PC-3 (cell line): ENCODE measurements at regions not wholly inside any gene's neighbourhood (a gene's known extent, or its start where the extent isn't known, plus 50 kb on each side); places are given as distances from the start of the nearest gene placed in this dataset.

Source experiments
- ATAC-seq: fragments of 200-7000 bp; cut with Tn5 transposase; 2 replicates; pipeline ENCODE4 v1.9.1; 2020; ENCODE audit warnings: mild to moderate bottlenecking, moderate library complexity
- BruUV-seq: library from RNA; stranded (reverse); fragments of 400-500 nt; replicated peaks from 2 replicates; lab custom pipeline; 2021; lab: Mats Ljungman, UMichigan
- CTCF ChIA-PET: fragments of 300-600 bp; sonication (Branson Sonifier 250); formaldehyde crosslinking; loops from one replicate; lab custom pipeline; 2022; ENCODE audit warnings: antibody characterized with exemption; lab: Charles Lee
- POLR2A ChIA-PET: fragments of 300-600 bp; sonication (Branson Sonifier 250); formaldehyde crosslinking; loops from one replicate; lab custom pipeline; 2022; ENCODE audit warnings: antibody characterized with exemption; ENCODE audit not compliant: unreplicated experiment; lab: Charles Lee
- DNase-seq: peaks from one replicate; pipeline ENCODE4 v3.0.0-alpha.2; 2015
- H2AFZ ChIP-seq: fragments of 300-600 bp; sonication (generic); 2 replicates; pipeline ENCODE4 v1.6.0; 2016; ENCODE audit warnings: antibody characterized with exemption, low read length
- H3F3A ChIP-seq: fragments of 300-600 bp; sonication (generic); one replicate; pipeline ENCODE4 v1.6.0; 2017; ENCODE audit warnings: antibody characterized with exemption, low read length, control low read depth, mild to moderate bottlenecking; ENCODE audit not compliant: unreplicated experiment
- H3K27ac ChIP-seq: fragments of 300-600 bp; sonication (generic); 2 replicates; pipeline ENCODE4 v1.5.1; 2016; ENCODE audit warnings: mild to moderate bottlenecking, low read length
- H3K27me3 ChIP-seq: fragments of 300-600 bp; sonication (generic); 2 replicates; pipeline ENCODE4 v1.6.1; 2016; ENCODE audit warnings: low read length, mixed read lengths
- H3K36me3 ChIP-seq: fragments of 300-600 bp; sonication (generic); 2 replicates; pipeline ENCODE4 v1.6.1; 2016; ENCODE audit warnings: low read depth, mixed run types, low read length, mixed read lengths
- H3K4me1 ChIP-seq: fragments of 300-600 bp; sonication (generic); 2 replicates; pipeline ENCODE4 v1.5.1; 2016; ENCODE audit warnings: low read length; ENCODE audit not compliant: insufficient read depth
- H3K4me2 ChIP-seq: fragments of 300-600 bp; sonication (generic); 2 replicates; pipeline ENCODE4 v1.6.0; 2016; ENCODE audit warnings: low read length
- H3K4me3 ChIP-seq: fragments of 300-600 bp; sonication (generic); 2 replicates; pipeline ENCODE4 v1.5.1; 2016; ENCODE audit warnings: mild to moderate bottlenecking, low read length, mixed read lengths
- H3K79me2 ChIP-seq: fragments of 300-600 bp; sonication (generic); 2 replicates; pipeline ENCODE4 v1.6.1; 2017; ENCODE audit warnings: low read length, mixed read lengths
- H3K9ac ChIP-seq: fragments of 300-600 bp; sonication (generic); 2 replicates; pipeline ENCODE4 v1.6.0; 2016; ENCODE audit warnings: mild to moderate bottlenecking, low read length
- H3K9me2 ChIP-seq: fragments of 300-600 bp; sonication (generic); replicated peaks from 2 replicates; pipeline ENCODE4 v1.6.1; 2016; ENCODE audit warnings: mixed run types, low read length, mixed read lengths
- H3K9me3 ChIP-seq: fragments of 300-600 bp; sonication (generic); 2 replicates; pipeline ENCODE4 v1.6.1; 2016; ENCODE audit warnings: low read length, mixed read lengths
- H4K20me1 ChIP-seq: fragments of 300-600 bp; sonication (generic); 2 replicates; pipeline ENCODE4 v1.6.1; 2016; ENCODE audit warnings: low read length, mixed read lengths
- EZH2 ChIP-seq: fragments of 300-600 bp; sonication (generic); IDR thresholded peaks from one replicate; pipeline ENCODE4 v1.6.1; 2017; ENCODE audit warnings: antibody characterized with exemption, mild to moderate bottlenecking, low read length; ENCODE audit not compliant: unreplicated experiment
- EZH2phosphoT487 ChIP-seq: fragments of 300-600 bp; sonication (generic); IDR thresholded peaks from 2 replicates; pipeline ENCODE4 v1.6.1; 2018; ENCODE audit warnings: mild to moderate bottlenecking, antibody characterized with exemption, low read length, borderline replicate concordance
- intact Hi-C: fragments of 100-400 bp; cut with micrococcal nuclease; formaldehyde crosslinking; loops from 2 replicates; pipeline ENCODE4 v1.9.0; 2023
- TF ChIP-seq, protein P1 (sequence below): fragments of 300-600 bp; sonication (generic); conservative IDR thresholded peaks from 2 replicates; pipeline ENCODE4 v1.5.1; 2017; ENCODE audit warnings: antibody characterized with exemption, low read depth, mild to moderate bottlenecking, low read length

DNA sequence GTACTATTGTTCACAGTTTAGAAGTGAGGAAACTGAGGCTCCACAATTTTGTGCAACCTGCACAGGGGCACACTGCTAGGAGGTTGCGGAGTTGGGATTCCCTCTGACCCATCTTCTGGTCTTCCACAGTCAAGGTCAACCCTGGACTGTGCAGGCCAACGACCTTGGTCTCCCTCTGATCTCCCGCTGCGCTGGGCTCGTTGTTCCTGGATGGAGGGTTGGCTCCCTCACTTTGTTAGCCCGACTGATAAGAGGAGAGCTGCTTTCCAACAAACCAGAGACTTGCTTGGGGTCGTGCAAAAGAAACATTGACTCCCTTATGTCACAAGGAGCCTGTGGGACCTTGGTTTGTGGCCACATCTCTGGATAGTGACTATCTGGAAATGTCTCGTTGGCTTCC, 187.6 kb downstream of the MYCN start:
- Histone ChIP-seq H2AFZ (no peak overlapping the region), H3K9me2 (no peaks in the 10 kb centered on the region), H3K4me1 (no peaks in the 10 kb centered on the region), H3K4me3 (no peak overlapping the region), H3K27me3 (no peaks in the 10 kb centered on the region), H3K27ac (no peak overlapping the region), H4K20me1 (no peaks in the 10 kb centered on the region), H3K4me2 (no peak overlapping the region), H3F3A (no peaks in the 10 kb centered on the region), H3K36me3 (no peaks in the 10 kb centered on the region), H3K9ac (no peak overlapping the region), H3K79me2 (no peaks in the 10 kb centered on the region), H3K9me3 (no peaks in the 10 kb centered on the region)
- intact Hi-C loops: no loop called here
- no TSS peak for BruUV-seq
- no peak for TF ChIP-seq EZH2phosphoT487
- TF ChIP-seq, protein P1, sequence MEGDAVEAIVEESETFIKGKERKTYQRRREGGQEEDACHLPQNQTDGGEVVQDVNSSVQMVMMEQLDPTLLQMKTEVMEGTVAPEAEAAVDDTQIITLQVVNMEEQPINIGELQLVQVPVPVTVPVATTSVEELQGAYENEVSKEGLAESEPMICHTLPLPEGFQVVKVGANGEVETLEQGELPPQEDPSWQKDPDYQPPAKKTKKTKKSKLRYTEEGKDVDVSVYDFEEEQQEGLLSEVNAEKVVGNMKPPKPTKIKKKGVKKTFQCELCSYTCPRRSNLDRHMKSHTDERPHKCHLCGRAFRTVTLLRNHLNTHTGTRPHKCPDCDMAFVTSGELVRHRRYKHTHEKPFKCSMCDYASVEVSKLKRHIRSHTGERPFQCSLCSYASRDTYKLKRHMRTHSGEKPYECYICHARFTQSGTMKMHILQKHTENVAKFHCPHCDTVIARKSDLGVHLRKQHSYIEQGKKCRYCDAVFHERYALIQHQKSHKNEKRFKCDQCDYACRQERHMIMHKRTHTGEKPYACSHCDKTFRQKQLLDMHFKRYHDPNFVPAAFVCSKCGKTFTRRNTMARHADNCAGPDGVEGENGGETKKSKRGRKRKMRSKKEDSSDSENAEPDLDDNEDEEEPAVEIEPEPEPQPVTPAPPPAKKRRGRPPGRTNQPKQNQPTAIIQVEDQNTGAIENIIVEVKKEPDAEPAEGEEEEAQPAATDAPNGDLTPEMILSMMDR: no peak
- ChIA-PET CTCF (no interaction called here), POLR2A (no interaction called here)
- DNase-seq: no peak
- ATAC-seq: no peak

DNA sequence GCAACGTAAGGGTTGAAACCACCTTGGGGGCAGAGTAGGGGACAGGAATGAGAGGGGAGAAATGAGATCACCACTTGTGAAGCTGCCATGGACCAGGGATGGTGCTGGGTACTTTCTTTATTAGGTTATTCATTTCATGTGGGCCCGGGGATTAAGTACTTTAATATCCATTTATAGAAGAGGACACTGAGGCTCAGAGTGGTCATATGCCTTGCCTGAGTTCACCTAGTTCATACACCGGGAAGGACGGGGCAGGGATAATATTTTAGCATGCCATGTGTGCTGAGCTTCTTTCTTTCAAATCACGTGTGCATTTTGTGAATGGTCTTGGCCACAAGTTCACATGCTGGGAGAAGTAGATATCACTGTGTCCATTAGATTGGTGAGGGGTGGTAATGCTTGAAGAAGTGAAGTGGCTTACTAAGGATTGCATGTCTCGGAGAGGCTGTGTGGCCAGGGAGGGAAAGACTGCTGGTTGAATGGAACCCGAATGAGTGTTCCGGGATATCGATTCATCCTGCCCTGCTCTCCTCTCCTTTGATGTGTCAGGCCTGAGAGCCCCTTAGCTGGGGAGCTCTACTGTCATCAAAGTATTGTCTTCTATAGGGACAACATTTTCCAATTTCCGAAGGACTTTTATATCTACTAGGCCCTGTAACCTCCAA, 187.1 kb downstream of the MYCN start:
- Histone ChIP-seq H2AFZ (no peak overlapping the region), H4K20me1 (no peaks in the 10 kb centered on the region), H3K9ac (no peak overlapping the region), H3K4me3 (no peak overlapping the region), H3K36me3 (no peaks in the 10 kb centered on the region), H3K4me1 (no peaks in the 10 kb centered on the region), H3K4me2 (no peak overlapping the region), H3K9me3 (no peaks in the 10 kb centered on the region), H3F3A (no peaks in the 10 kb centered on the region), H3K9me2 (no peaks in the 10 kb centered on the region), H3K27me3 (no peaks in the 10 kb centered on the region), H3K27ac (no peak overlapping the region), H3K79me2 (no peaks in the 10 kb centered on the region)
- BruUV-seq: no TSS peak
- DNase-seq (no peak), ATAC-seq (no peak)
- TF ChIP-seq, protein P1: no peak
- TF ChIP-seq EZH2phosphoT487: no peak
- no peak for TF ChIP-seq EZH2
- POLR2A ChIA-PET: no interaction called here
- intact Hi-C loops: no loop called here
- CTCF ChIA-PET: no interaction called here

DNA sequence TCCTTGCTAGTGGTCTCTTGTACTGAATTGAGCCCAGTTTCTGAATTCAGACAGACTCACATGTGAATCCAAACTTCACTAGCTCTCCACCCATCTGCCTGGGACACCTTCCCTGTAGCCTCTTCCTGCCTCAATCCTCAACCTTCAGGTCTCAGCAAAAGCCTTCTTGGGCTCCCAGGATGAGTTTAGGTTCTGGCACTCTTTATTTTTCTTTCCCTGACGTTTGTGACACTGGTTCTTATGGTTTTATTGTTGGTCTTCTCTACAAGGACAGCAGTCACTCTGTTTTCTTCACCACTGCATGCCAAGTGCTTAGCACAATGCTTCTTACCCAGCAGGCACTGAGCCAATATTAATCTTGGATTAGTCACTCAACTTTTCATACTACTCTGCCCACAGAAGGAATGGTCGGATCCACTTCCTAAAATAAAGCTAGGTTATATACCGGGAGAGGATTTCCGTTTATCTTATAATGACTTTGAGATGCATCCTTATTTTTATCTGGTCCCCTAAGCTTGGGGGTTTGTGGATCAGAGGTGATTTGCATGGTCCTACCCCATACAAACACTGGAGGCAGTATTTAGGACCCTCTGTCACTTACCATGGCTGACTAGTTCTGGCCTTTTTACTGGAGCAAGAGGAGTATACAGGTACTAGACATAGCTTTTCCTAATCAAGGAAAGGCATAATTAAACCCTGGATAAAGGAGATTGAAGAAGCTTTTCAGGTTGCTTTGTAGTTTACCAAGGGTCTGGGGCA, 186.3 kb downstream of the MYCN start:
- intact Hi-C loops: no loop called here
- no TSS peak for BruUV-seq
- no peak overlapping the region for H3K4me3 ChIP-seq
- no peaks in the 10 kb centered on the region for H3F3A ChIP-seq
- no peak overlapping the region for H3K27ac ChIP-seq
- no peak overlapping the region for H2AFZ ChIP-seq
- TF ChIP-seq, protein P1: no peak
- TF ChIP-seq EZH2 (no peak), EZH2phosphoT487 (no peak)
- H3K4me2 ChIP-seq: no peak overlapping the region
- H3K4me1 ChIP-seq: no peaks in the 10 kb centered on the region
- no peaks in the 10 kb centered on the region for H3K27me3 ChIP-seq
- DNase-seq (peak; percentile 8), ATAC-seq (no peak)
- no peaks in the 10 kb centered on the region for H3K9me2 ChIP-seq
- ChIA-PET CTCF (no interaction called here), POLR2A (no interaction called here)
- no peaks in the 10 kb centered on the region for H3K79me2 ChIP-seq
- H4K20me1 ChIP-seq: no peaks in the 10 kb centered on the region
- H3K36me3 ChIP-seq: no peaks in the 10 kb centered on the region
- H3K9me3 ChIP-seq: no peaks in the 10 kb centered on the region
- H3K9ac ChIP-seq: no peak overlapping the region
